ENCODE measurements at regions not wholly inside any gene's neighbourhood (a gene's known extent, or its start where the extent isn't known, plus 50 kb on each side); places are given as distances from the start of the nearest gene placed in this dataset.

- no peak for DNase-seq (ENCODE audit: low spot score in 2 of 2)
- intact Hi-C loops (cut with DNase I; ENCODE audit: low total_unique reads), result no loop called here
- Histone ChIP-seq H3K9me3 (no peaks in the 10 kb centered on the region), H3K4me1 (no peaks in the 10 kb centered on the region), H3K27ac (peak overlapping the region; percentile 2), H3K4me3 (no peak overlapping the region), H3K27me3 (no peaks in the 10 kb centered on the region), H3K36me3 (no peaks in the 10 kb centered on the region)
- TF ChIP-seq POLR2AphosphoS5 (IDR thresholded peaks at IDR 0.05) (no peak), POLR2A (IDR thresholded peaks at IDR 0.05) (no peak)
- TF ChIP-seq, protein P1, sequence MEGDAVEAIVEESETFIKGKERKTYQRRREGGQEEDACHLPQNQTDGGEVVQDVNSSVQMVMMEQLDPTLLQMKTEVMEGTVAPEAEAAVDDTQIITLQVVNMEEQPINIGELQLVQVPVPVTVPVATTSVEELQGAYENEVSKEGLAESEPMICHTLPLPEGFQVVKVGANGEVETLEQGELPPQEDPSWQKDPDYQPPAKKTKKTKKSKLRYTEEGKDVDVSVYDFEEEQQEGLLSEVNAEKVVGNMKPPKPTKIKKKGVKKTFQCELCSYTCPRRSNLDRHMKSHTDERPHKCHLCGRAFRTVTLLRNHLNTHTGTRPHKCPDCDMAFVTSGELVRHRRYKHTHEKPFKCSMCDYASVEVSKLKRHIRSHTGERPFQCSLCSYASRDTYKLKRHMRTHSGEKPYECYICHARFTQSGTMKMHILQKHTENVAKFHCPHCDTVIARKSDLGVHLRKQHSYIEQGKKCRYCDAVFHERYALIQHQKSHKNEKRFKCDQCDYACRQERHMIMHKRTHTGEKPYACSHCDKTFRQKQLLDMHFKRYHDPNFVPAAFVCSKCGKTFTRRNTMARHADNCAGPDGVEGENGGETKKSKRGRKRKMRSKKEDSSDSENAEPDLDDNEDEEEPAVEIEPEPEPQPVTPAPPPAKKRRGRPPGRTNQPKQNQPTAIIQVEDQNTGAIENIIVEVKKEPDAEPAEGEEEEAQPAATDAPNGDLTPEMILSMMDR (IDR thresholded peaks at IDR 0.05), result no peak
Observed at GRCh38 chr5:38794986-38795385, 50.8 kb upstream of the OSMR start.

- no peaks in the 10 kb centered on the region for H3K36me3 ChIP-seq
- H3K9me3 ChIP-seq, result no peaks in the 10 kb centered on the region
- no peaks in the 10 kb centered on the region for H3K27me3 ChIP-seq
- intact Hi-C loops (cut with DNase I; ENCODE audit: low total_unique reads), result no loop called here
- H3K4me1 ChIP-seq, result no peaks in the 10 kb centered on the region
- H3K4me3 ChIP-seq, result no peak overlapping the region
- peak; percentile 21 to 87 (median 34) for TF ChIP-seq POLR2AphosphoS5 (IDR thresholded peaks at IDR 0.05)
- TF ChIP-seq POLR2A (IDR thresholded peaks at IDR 0.05), result no peak
- TF ChIP-seq, protein P1 (IDR thresholded peaks at IDR 0.05), result no peak
- peak in 1 of 2 donors; percentile 57 for DNase-seq (ENCODE audit: low spot score in 2 of 2)
- H3K27ac ChIP-seq, result peak overlapping the region; percentile 15 to 76
Observed at GRCh38 chr5:38795986-38796741, 49.6 kb upstream of the OSMR start.

Measured in breast epithelium (tissue), 4 donors.